ENCODE measurements at regions not wholly inside any gene's neighbourhood (a gene's known extent, or its start where the extent isn't known, plus 50 kb on each side); places are given as distances from the start of the nearest gene placed in this dataset.
"Not testable (repeated sequence)": the region's sequence is repeated elsewhere in the genome, so short reads cannot be mapped to it uniquely, and the experiment has no call there.

- no peaks in the 10 kb centered on the region for H3K36me3 ChIP-seq (ENCODE audit: insufficient read depth, low read length)
- no peaks in the 10 kb centered on the region for H3K9me3 Mint-ChIP-seq (ENCODE audit: unreplicated experiment)
Observed at GRCh38 chr2:123791207-123791606, 233.9 kb upstream of the CNTNAP5 start.

DNA sequence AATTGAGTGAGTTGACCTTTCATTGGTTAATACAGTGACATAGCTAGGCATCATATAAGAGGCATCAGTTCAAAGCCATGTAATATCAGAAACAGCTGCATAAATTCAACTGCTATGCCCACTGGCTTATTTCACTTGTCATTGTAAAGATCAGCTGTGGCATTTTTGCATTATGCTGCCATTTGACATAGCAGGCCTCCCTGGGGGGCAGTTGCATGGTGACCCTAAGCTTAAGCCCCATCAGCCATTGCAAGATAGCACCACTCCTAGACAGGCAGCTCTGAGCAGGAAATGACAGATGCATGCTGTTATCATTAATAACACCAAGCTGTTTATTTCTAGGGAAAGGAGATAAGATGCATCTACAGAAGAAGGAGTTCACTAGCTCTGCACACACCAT lies 233.4 kb upstream of the CNTNAP5 start:
- H2AFZ ChIP-seq (ENCODE audit: low read depth, low read length) = no peak overlapping the region
- H3K9ac ChIP-seq (ENCODE audit: low read length) = no peak overlapping the region
- H3K4me1 Mint-ChIP-seq (ENCODE audit: low read depth, unreplicated experiment) = no peaks in the 10 kb centered on the region
- H4K20me1 ChIP-seq (ENCODE audit: insufficient read depth, low read length) = no peaks in the 10 kb centered on the region
- no peaks in the 10 kb centered on the region for H3K36me3 ChIP-seq (ENCODE audit: insufficient read depth, low read length)
- H3K36me3 Mint-ChIP-seq (ENCODE audit: low read depth, unreplicated experiment) = no peaks in the 10 kb centered on the region
- H3K27ac Mint-ChIP-seq (ENCODE audit: unreplicated experiment) = no peak overlapping the region
- no peaks in the 10 kb centered on the region for H3K79me2 ChIP-seq (ENCODE audit: insufficient read depth, low read length)
- DNase-seq (ENCODE audit: low read depth) (no peak), FAIRE-seq (no peak)
- peaks cover 2% of the 10 kb centered on the region for H3K9me3 ChIP-seq (ENCODE audit: insufficient read depth, low read depth, low read length)
- H3K27me3 Mint-ChIP-seq (ENCODE audit: low read depth, unreplicated experiment) = no peaks in the 10 kb centered on the region
- TF ChIP-seq EZH2 (IDR thresholded peaks at IDR 0.05; ENCODE audit: insufficient read depth, low read length) = no peak
- TF ChIP-seq, protein P1, sequence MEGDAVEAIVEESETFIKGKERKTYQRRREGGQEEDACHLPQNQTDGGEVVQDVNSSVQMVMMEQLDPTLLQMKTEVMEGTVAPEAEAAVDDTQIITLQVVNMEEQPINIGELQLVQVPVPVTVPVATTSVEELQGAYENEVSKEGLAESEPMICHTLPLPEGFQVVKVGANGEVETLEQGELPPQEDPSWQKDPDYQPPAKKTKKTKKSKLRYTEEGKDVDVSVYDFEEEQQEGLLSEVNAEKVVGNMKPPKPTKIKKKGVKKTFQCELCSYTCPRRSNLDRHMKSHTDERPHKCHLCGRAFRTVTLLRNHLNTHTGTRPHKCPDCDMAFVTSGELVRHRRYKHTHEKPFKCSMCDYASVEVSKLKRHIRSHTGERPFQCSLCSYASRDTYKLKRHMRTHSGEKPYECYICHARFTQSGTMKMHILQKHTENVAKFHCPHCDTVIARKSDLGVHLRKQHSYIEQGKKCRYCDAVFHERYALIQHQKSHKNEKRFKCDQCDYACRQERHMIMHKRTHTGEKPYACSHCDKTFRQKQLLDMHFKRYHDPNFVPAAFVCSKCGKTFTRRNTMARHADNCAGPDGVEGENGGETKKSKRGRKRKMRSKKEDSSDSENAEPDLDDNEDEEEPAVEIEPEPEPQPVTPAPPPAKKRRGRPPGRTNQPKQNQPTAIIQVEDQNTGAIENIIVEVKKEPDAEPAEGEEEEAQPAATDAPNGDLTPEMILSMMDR (IDR thresholded peaks at IDR 0.05; ENCODE audit: insufficient read depth, low read depth, low read length) = no peak
- no peak overlapping the region for H3K4me3 ChIP-seq (ENCODE audit: insufficient read depth, low read depth, low read length)
- no peaks in the 10 kb centered on the region for H3K9me3 Mint-ChIP-seq (ENCODE audit: unreplicated experiment)
- no peak overlapping the region for H3K27ac ChIP-seq (ENCODE audit: low read depth, low read length)
- no peak overlapping the region for H3K4me2 ChIP-seq (ENCODE audit: low read length)
- no peaks in the 10 kb centered on the region for H3K27me3 ChIP-seq (ENCODE audit: insufficient read depth, low read length)
- no peak overlapping the region for H3K4me3 Mint-ChIP-seq (ENCODE audit: unreplicated experiment)
- no peaks in the 10 kb centered on the region for H3K4me1 ChIP-seq (ENCODE audit: insufficient read depth, low read length)

More at GRCh38 chr2:123791207-123791606, 233.9 kb upstream of the CNTNAP5 start:
- H2AFZ ChIP-seq (ENCODE audit: low read depth, low read length) = no peak overlapping the region
- Mint-ChIP-seq H3K27ac (ENCODE audit: unreplicated experiment) (no peak overlapping the region), H3K4me3 (ENCODE audit: unreplicated experiment) (no peak overlapping the region), H3K27me3 (ENCODE audit: low read depth, unreplicated experiment) (no peaks in the 10 kb centered on the region), H3K36me3 (ENCODE audit: low read depth, unreplicated experiment) (no peaks in the 10 kb centered on the region), H3K4me1 (ENCODE audit: low read depth, unreplicated experiment) (no peaks in the 10 kb centered on the region)
- no peaks in the 10 kb centered on the region for H3K4me1 ChIP-seq (ENCODE audit: insufficient read depth, low read length)
- TF ChIP-seq EZH2 (IDR thresholded peaks at IDR 0.05; ENCODE audit: insufficient read depth, low read length) = no peak
- TF ChIP-seq, protein P1 (IDR thresholded peaks at IDR 0.05; ENCODE audit: insufficient read depth, low read depth, low read length) = no peak
- no peaks in the 10 kb centered on the region for H3K27me3 ChIP-seq (ENCODE audit: insufficient read depth, low read length)
- H4K20me1 ChIP-seq (ENCODE audit: insufficient read depth, low read length) = no peaks in the 10 kb centered on the region
- no peaks in the 10 kb centered on the region for H3K79me2 ChIP-seq (ENCODE audit: insufficient read depth, low read length)
- H3K9me3 ChIP-seq (ENCODE audit: insufficient read depth, low read depth, low read length) = peaks cover 2% of the 10 kb centered on the region
- no peak for FAIRE-seq
- H3K4me2 ChIP-seq (ENCODE audit: low read length) = no peak overlapping the region
- H3K9ac ChIP-seq (ENCODE audit: low read length) = no peak overlapping the region
- no peak overlapping the region for H3K27ac ChIP-seq (ENCODE audit: low read depth, low read length)
- H3K4me3 ChIP-seq (ENCODE audit: insufficient read depth, low read depth, low read length) = no peak overlapping the region
- no peak for DNase-seq (ENCODE audit: low read depth)

GRCh38 chr2:123804126-123804525 lies 221.0 kb upstream of the CNTNAP5 start:
- not testable (repeated sequence) for H3K4me3 Mint-ChIP-seq (ENCODE audit: unreplicated experiment); H2AFZ ChIP-seq (ENCODE audit: low read depth, low read length); FAIRE-seq; H3K36me3 Mint-ChIP-seq (ENCODE audit: low read depth, unreplicated experiment); H3K27ac ChIP-seq (ENCODE audit: low read depth, low read length); H3K27me3 ChIP-seq (ENCODE audit: insufficient read depth, low read length); H3K4me1 ChIP-seq (ENCODE audit: insufficient read depth, low read length); H4K20me1 ChIP-seq (ENCODE audit: insufficient read depth, low read length); H3K4me1 Mint-ChIP-seq (ENCODE audit: low read depth, unreplicated experiment); H3K27ac Mint-ChIP-seq (ENCODE audit: unreplicated experiment); H3K9me3 ChIP-seq (ENCODE audit: insufficient read depth, low read depth, low read length); H3K4me3 ChIP-seq (ENCODE audit: insufficient read depth, low read depth, low read length); H3K4me2 ChIP-seq (ENCODE audit: low read length); H3K27me3 Mint-ChIP-seq (ENCODE audit: low read depth, unreplicated experiment); H3K36me3 ChIP-seq (ENCODE audit: insufficient read depth, low read length); H3K9me3 Mint-ChIP-seq (ENCODE audit: unreplicated experiment); H3K79me2 ChIP-seq (ENCODE audit: insufficient read depth, low read length); H3K9ac ChIP-seq (ENCODE audit: low read length); DNase-seq (ENCODE audit: low read depth)

DNA sequence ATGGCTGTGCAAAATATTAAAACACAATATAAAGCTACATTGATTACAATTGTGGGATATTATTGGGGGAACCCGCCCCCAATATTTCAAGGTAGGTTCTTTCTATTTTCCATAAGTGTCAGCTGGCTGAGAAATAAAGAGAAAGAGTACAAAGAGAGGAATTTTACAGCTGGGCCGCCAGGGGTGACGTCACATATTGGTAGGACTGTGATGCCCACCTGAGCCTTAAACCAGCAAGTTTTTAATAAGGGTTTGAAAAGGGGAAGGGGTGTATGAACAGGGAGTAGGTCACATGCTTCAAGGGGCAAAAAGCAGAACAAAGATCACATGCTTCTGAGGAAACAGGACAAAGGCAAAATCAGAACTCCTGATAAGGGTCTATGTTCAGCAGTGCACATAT lies 219.3 kb upstream of the CNTNAP5 start:
- not testable (repeated sequence) for H3K9me3 Mint-ChIP-seq (ENCODE audit: unreplicated experiment); H3K36me3 Mint-ChIP-seq (ENCODE audit: low read depth, unreplicated experiment); H3K4me1 ChIP-seq (ENCODE audit: insufficient read depth, low read length); H3K36me3 ChIP-seq (ENCODE audit: insufficient read depth, low read length); FAIRE-seq; H3K4me2 ChIP-seq (ENCODE audit: low read length); H3K4me3 ChIP-seq (ENCODE audit: insufficient read depth, low read depth, low read length); H3K27ac ChIP-seq (ENCODE audit: low read depth, low read length); H3K79me2 ChIP-seq (ENCODE audit: insufficient read depth, low read length); H3K9ac ChIP-seq (ENCODE audit: low read length); H3K4me1 Mint-ChIP-seq (ENCODE audit: low read depth, unreplicated experiment); H3K4me3 Mint-ChIP-seq (ENCODE audit: unreplicated experiment); H4K20me1 ChIP-seq (ENCODE audit: insufficient read depth, low read length); H3K27me3 ChIP-seq (ENCODE audit: insufficient read depth, low read length); H3K27ac Mint-ChIP-seq (ENCODE audit: unreplicated experiment); H2AFZ ChIP-seq (ENCODE audit: low read depth, low read length); H3K9me3 ChIP-seq (ENCODE audit: insufficient read depth, low read depth, low read length); H3K27me3 Mint-ChIP-seq (ENCODE audit: low read depth, unreplicated experiment); DNase-seq (ENCODE audit: low read depth)
